Liver (tissue), 8 donors: ENCODE measurements at regions not wholly inside any gene's neighbourhood (a gene's known extent, or its start where the extent isn't known, plus 50 kb on each side); places are given as distances from the start of the nearest gene placed in this dataset.

ENCODE experiments used
- DNase-seq: peaks from one replicate; pipeline ENCODE4 v3.0.0-alpha.2; 2017; ENCODE audit warnings: low spot score
- H3K27ac ChIP-seq, 2 donors: one replicate each; pipeline ENCODE4 v1.7.0; 2013; ENCODE audit warnings: inconsistent platforms in 2 of 2, low read length in 2 of 2, control low read depth in 1 of 2, low read depth in 1 of 2, mild to moderate bottlenecking in 1 of 2
- H3K27me3 ChIP-seq, 4 donors: one replicate each; pipeline versions ENCODE4 v1.6.1 to v1.7.0; 2013; ENCODE audit warnings: low read length in 3 of 4, inconsistent platforms in 1 of 4, mild to moderate bottlenecking in 1 of 4, moderate library complexity in 1 of 4; ENCODE audit not compliant: control insufficient read depth in 4 of 4, insufficient read depth in 4 of 4
- H3K36me3 ChIP-seq, 4 donors: one replicate each; pipeline versions ENCODE4 v1.6.1 to v1.7.0; 2013; ENCODE audit warnings: low read length in 3 of 4, mild to moderate bottlenecking in 3 of 4, low read depth in 1 of 4, moderate library complexity in 1 of 4; ENCODE audit not compliant: control insufficient read depth in 4 of 4, insufficient read depth in 3 of 4
- H3K4me1 ChIP-seq, 4 donors: one replicate each; pipeline versions ENCODE4 v1.6.1 to v1.7.0; 2013; ENCODE audit warnings: low read length in 3 of 4, mild to moderate bottlenecking in 3 of 4, moderate library complexity in 1 of 4; ENCODE audit not compliant: control insufficient read depth in 4 of 4, insufficient read depth in 4 of 4
- H3K4me3 ChIP-seq, 3 donors: one replicate each; pipeline versions ENCODE4 v1.6.1 to v1.7.0; 2013; ENCODE audit warnings: low read length in 3 of 3, control low read depth in 1 of 3, low read depth in 1 of 3, mild to moderate bottlenecking in 1 of 3
- H3K9ac ChIP-seq, 2 donors: one replicate each; pipeline ENCODE4 v1.7.0; 2013; ENCODE audit warnings: low read length in 2 of 2, mild to moderate bottlenecking in 2 of 2, moderate library complexity in 2 of 2, control low read depth in 1 of 2, low read depth in 1 of 2
- H3K9me3 ChIP-seq, 4 donors: one replicate each; pipeline versions ENCODE4 v1.6.1 to v1.7.0; 2013; ENCODE audit warnings: low read length in 3 of 4; ENCODE audit not compliant: control insufficient read depth in 4 of 4
- FOXA1 ChIP-seq: IDR thresholded peaks from 2 replicates; pipeline ENCODE4 v1.6.1; 2016; ENCODE audit warnings: antibody characterized with exemption
- GABPA ChIP-seq, 2 donors: IDR thresholded peaks in 1 of 2; conservative IDR thresholded peaks in 1 of 2; 2 replicates each; pipeline ENCODE4 v1.6.1; 2016; ENCODE audit warnings: antibody characterized with exemption in 2 of 2, mild to moderate bottlenecking in 1 of 2, moderate library complexity in 1 of 2
- HNF4A ChIP-seq, 2 donors: conservative IDR thresholded peaks; 2 replicates each; pipeline ENCODE4 v1.6.1; 2016; ENCODE audit warnings: antibody characterized with exemption in 2 of 2, mild to moderate bottlenecking in 2 of 2
- NR2F2 ChIP-seq: IDR thresholded peaks from 2 replicates; pipeline ENCODE4 v1.6.1; 2016; ENCODE audit warnings: antibody characterized with exemption
- RAD21 ChIP-seq, 2 donors: IDR thresholded peaks; 2 replicates each; pipeline ENCODE4 v1.6.1; 2016; ENCODE audit warnings: antibody characterized with exemption in 2 of 2, mild to moderate bottlenecking in 2 of 2
- RXRA ChIP-seq, 2 donors: IDR thresholded peaks; 2 replicates each; pipeline ENCODE4 v1.6.1; 2017 to 2018; ENCODE audit warnings: antibody characterized with exemption in 2 of 2, mild to moderate bottlenecking in 1 of 2
- SP1 ChIP-seq: IDR thresholded peaks from 2 replicates; pipeline ENCODE4 v1.6.1; 2018; ENCODE audit warnings: antibody characterized with exemption, mild to moderate bottlenecking
- TAF1 ChIP-seq: conservative IDR thresholded peaks from 2 replicates; pipeline ENCODE4 v1.6.1; 2016; ENCODE audit warnings: antibody characterized with exemption, mild to moderate bottlenecking
- YY1 ChIP-seq: IDR thresholded peaks from 2 replicates; pipeline ENCODE4 v1.6.1; 2016; ENCODE audit warnings: antibody characterized with exemption, mild to moderate bottlenecking
- WGBS: extraction: QIAGEN DNeasy Blood & Tissue Kit; methylation state at CpG from one replicate; pipeline ENCODE4 v1.1.7; 2013; 5-methylcytosine and 5-hydroxymethylcytosine counted together
- TF ChIP-seq, protein P1 (sequence below): IDR thresholded peaks from 2 replicates; pipeline ENCODE4 v1.6.1; 2016; ENCODE audit warnings: antibody characterized with exemption
- TF ChIP-seq, protein P2 (sequence below): IDR thresholded peaks from 2 replicates; pipeline ENCODE4 v1.6.1; 2016; ENCODE audit warnings: antibody characterized with exemption
- TF ChIP-seq, protein P3 (sequence below): fragments of 150-350 bp; IDR thresholded peaks from 2 replicates; pipeline ENCODE4 v1.5.1; 2017; ENCODE audit warnings: improper control_type of control experiment, low read depth, low read length; ENCODE audit not compliant: missing input control
- TF ChIP-seq, protein P4 (sequence below): IDR thresholded peaks from 2 replicates; pipeline ENCODE4 v1.6.1; 2016; ENCODE audit warnings: antibody characterized with exemption
- TF ChIP-seq, protein P5 (sequence below): IDR thresholded peaks from 2 replicates; pipeline ENCODE4 v1.6.1; 2016; ENCODE audit warnings: antibody characterized with exemption, mild to moderate bottlenecking
- donor health status: healthy.
- donor health status: healthy.
- donor health status: healthy.
- donor health status: healthy.
- donor health status: healthy.

GRCh38 chr16:80007231-80007630 lies 406.7 kb upstream of the MAF start:
- Histone ChIP-seq H3K36me3 (no peaks in the 10 kb centered on the region), H3K9me3 (peaks cover 0 to 2% (median 0%) of the 10 kb centered on the region in 4 donors), H3K4me3 (no peak overlapping the region), H3K9ac (no peak overlapping the region), H3K4me1 (peaks cover 0 to 9% (median 0%) of the 10 kb centered on the region in 4 donors), H3K27me3 (no peaks in the 10 kb centered on the region), H3K27ac (no peak overlapping the region)
- WGBS = 70% methylated on average over 4 of the region's 4 CpGs
- TF ChIP-seq SP1 (no peak), GABPA (IDR thresholded peaks at IDR 0.05 in 1 of 2, conservative IDR thresholded peaks at IDR 0.05 in 1 of 2) (no peak), RAD21 (IDR thresholded peaks at IDR 0.05) (no peak), NR2F2 (no peak), RXRA (IDR thresholded peaks at IDR 0.05) (no peak), YY1 (no peak), HNF4A (conservative IDR thresholded peaks at IDR 0.05) (no peak)
- TF ChIP-seq, protein P1, sequence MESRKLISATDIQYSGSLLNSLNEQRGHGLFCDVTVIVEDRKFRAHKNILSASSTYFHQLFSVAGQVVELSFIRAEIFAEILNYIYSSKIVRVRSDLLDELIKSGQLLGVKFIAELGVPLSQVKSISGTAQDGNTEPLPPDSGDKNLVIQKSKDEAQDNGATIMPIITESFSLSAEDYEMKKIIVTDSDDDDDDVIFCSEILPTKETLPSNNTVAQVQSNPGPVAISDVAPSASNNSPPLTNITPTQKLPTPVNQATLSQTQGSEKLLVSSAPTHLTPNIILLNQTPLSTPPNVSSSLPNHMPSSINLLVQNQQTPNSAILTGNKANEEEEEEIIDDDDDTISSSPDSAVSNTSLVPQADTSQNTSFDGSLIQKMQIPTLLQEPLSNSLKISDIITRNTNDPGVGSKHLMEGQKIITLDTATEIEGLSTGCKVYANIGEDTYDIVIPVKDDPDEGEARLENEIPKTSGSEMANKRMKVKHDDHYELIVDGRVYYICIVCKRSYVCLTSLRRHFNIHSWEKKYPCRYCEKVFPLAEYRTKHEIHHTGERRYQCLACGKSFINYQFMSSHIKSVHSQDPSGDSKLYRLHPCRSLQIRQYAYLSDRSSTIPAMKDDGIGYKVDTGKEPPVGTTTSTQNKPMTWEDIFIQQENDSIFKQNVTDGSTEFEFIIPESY = no peak
- TF ChIP-seq, protein P2, sequence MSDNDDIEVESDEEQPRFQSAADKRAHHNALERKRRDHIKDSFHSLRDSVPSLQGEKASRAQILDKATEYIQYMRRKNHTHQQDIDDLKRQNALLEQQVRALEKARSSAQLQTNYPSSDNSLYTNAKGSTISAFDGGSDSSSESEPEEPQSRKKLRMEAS = no peak
- TF ChIP-seq, protein P3, sequence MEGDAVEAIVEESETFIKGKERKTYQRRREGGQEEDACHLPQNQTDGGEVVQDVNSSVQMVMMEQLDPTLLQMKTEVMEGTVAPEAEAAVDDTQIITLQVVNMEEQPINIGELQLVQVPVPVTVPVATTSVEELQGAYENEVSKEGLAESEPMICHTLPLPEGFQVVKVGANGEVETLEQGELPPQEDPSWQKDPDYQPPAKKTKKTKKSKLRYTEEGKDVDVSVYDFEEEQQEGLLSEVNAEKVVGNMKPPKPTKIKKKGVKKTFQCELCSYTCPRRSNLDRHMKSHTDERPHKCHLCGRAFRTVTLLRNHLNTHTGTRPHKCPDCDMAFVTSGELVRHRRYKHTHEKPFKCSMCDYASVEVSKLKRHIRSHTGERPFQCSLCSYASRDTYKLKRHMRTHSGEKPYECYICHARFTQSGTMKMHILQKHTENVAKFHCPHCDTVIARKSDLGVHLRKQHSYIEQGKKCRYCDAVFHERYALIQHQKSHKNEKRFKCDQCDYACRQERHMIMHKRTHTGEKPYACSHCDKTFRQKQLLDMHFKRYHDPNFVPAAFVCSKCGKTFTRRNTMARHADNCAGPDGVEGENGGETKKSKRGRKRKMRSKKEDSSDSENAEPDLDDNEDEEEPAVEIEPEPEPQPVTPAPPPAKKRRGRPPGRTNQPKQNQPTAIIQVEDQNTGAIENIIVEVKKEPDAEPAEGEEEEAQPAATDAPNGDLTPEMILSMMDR = no peak
- TF ChIP-seq, protein P4, sequence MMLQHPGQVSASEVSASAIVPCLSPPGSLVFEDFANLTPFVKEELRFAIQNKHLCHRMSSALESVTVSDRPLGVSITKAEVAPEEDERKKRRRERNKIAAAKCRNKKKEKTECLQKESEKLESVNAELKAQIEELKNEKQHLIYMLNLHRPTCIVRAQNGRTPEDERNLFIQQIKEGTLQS = no peak
- TF ChIP-seq, protein P5, sequence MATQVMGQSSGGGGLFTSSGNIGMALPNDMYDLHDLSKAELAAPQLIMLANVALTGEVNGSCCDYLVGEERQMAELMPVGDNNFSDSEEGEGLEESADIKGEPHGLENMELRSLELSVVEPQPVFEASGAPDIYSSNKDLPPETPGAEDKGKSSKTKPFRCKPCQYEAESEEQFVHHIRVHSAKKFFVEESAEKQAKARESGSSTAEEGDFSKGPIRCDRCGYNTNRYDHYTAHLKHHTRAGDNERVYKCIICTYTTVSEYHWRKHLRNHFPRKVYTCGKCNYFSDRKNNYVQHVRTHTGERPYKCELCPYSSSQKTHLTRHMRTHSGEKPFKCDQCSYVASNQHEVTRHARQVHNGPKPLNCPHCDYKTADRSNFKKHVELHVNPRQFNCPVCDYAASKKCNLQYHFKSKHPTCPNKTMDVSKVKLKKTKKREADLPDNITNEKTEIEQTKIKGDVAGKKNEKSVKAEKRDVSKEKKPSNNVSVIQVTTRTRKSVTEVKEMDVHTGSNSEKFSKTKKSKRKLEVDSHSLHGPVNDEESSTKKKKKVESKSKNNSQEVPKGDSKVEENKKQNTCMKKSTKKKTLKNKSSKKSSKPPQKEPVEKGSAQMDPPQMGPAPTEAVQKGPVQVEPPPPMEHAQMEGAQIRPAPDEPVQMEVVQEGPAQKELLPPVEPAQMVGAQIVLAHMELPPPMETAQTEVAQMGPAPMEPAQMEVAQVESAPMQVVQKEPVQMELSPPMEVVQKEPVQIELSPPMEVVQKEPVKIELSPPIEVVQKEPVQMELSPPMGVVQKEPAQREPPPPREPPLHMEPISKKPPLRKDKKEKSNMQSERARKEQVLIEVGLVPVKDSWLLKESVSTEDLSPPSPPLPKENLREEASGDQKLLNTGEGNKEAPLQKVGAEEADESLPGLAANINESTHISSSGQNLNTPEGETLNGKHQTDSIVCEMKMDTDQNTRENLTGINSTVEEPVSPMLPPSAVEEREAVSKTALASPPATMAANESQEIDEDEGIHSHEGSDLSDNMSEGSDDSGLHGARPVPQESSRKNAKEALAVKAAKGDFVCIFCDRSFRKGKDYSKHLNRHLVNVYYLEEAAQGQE = no peak
- no peak for DNase-seq

DNA sequence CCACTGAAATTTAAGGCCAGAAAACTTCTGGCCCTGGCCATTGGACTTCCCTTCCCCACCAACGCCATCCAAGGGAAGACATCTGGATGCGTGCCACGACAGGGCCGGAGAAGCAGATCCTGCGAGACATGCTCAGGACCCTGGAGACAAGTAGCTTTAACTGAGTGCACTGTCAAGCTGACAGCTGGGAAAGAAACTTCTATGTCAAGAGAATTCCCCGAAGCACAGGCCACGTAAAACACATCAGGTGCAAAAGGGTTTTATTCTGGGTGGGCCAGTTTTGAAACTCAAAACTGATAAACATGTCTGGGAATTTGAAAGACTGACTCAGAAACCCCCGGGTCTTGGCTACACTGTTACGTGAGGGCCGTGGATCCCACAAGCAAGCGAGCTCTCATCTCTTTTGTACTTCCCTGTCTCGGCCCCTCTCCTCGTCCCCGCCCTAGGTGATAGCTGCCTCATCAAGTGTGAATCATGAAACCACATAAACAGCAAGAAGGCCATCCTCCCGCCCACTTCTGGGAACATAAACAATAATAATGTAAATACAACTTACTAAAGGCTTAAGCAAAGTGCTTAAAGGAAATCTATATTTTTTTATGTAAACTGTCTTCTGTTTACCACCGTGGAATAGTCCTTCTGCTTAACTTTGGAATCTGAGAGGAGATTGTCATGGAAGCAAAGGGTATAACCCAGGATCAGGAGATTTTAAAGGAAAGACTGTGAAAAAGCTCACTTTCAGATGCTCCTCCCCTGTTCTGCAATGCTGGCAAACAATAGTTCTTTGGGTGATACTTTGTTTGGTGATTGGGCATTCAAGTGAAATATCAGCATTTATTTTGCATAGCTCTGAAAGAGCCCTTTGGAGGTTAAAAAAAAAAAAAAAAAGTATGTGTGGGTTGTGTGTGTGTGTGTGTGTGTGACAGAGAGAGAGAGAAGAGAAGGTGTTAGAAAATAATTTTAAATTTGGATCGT lies 406.0 kb upstream of the MAF start:
- no peak for DNase-seq
- TF ChIP-seq RAD21 (IDR thresholded peaks at IDR 0.05) (no peak), TAF1 (no peak), RXRA (IDR thresholded peaks at IDR 0.05) (no peak), YY1 (no peak), FOXA1 (no peak), HNF4A (conservative IDR thresholded peaks at IDR 0.05) (no peak)
- TF ChIP-seq, protein P4 = no peak
- TF ChIP-seq, protein P3 = no peak
- TF ChIP-seq, protein P2 = no peak
- Histone ChIP-seq H3K36me3 (no peaks in the 10 kb centered on the region), H3K4me3 (no peak overlapping the region), H3K27me3 (no peaks in the 10 kb centered on the region), H3K9me3 (peaks cover 0 to 2% (median 0%) of the 10 kb centered on the region in 4 donors), H3K9ac (no peak overlapping the region), H3K4me1 (peaks cover 0 to 9% (median 0%) of the 10 kb centered on the region in 4 donors), H3K27ac (no peak overlapping the region)
- 83% methylated on average over 17 of the region's 17 CpGs for WGBS
